RWPE1 (cell line): ENCODE measurements at regions not wholly inside any gene's neighbourhood (a gene's known extent, or its start where the extent isn't known, plus 50 kb on each side); places are given as distances from the start of the nearest gene placed in this dataset.

Experiments used
- CTCF ChIA-PET: fragments of 350-600 bp; sonication (Branson Sonifier 250); formaldehyde crosslinking; extraction: SDS; loops from one replicate; lab custom pipeline; 2021; lab: Yijun Ruan, JAX
- POLR2A ChIA-PET: fragments of 400-600 bp; formaldehyde crosslinking; extraction: SDS; loops from one replicate; lab custom pipeline; 2020; ENCODE audit warnings: antibody characterized with exemption; ENCODE audit not compliant: low non-redundant PET; lab: Yijun Ruan, JAX
- DNase-seq: peaks from one replicate; pipeline ENCODE4 v3.0.0; 2012; ENCODE audit warnings: low spot score
- H3K27ac ChIP-seq: fragments of 450-650 bp; 2 replicates; pipeline ENCODE4 v1.5.1; 2017
- CTCF ChIP-seq: fragments of 450-650 bp; conservative IDR thresholded peaks from 2 replicates; pipeline ENCODE4 v1.5.1; 2017; ENCODE audit warnings: low read depth, mild to moderate bottlenecking

DNA sequence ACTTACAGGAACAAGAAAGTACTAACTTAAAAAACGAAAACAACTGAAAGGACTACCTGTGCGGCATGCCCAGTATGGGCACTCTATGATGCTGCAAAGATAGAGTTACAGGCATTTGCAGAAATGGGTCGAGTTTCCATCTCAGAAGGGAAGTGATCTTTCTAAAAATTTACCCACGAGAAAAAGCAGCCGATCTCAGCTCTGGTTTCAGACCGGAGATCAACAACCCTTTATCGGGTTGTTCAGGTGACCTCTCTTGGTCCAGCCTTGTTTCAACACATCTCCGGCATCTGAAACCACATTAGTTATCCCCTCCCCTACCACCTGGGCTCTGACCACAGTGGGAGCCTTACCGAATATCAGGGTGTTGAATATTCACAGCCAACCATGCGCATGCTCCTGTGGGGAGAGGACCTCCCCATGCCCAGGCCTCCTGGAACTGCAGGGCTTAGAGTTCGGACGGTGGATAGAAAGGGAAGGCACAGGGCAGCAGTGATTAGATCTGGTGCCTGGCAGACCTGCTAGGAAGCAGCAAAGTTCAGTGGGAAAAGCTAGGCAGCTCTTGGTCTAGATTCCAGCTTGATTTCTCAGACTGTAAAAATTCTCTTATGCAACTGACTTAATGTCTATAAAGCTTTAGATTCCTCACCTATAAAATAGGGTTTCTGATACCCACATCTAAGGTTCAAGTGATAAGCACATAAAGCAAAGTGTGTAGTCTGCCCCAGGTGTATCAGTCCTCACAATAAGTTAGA lies 906.0 kb downstream of the VRK1 start:
- no peak overlapping the region for H3K27ac ChIP-seq
- ChIA-PET POLR2A (no interaction called here), CTCF (no interaction called here)
- TF ChIP-seq CTCF, result no peak
- DNase-seq, result no peak

DNA sequence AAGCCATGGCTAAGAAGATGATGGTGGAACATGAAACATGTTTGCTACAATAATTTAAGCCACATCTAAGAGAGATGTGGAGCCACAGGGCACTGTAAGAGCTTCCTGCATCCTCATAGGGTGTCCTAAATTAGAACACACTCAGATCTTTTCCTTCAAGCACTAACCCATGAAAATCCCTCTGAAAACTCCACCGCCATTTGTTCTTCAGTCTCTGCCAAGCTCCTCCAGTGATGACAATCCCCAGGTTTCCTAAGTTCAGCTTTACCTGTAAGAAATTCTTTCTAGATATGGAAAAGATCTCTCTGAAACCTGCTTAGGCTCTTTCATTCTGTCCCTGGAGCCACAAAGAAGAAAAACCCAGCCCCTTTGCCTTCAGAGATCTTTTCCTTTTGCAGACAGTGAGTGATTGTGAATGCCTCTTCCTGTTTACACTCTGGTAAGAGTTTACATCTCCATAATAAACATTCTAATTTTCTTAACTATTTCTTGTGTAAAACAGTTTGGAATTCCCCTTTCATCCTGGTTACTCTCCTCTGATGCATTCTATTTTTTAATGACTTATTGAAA lies 907.2 kb downstream of the VRK1 start:
- ChIA-PET CTCF (no interaction called here), POLR2A (no interaction called here)
- H3K27ac ChIP-seq, result no peak overlapping the region
- no peak for TF ChIP-seq CTCF
- no peak for DNase-seq

DNA sequence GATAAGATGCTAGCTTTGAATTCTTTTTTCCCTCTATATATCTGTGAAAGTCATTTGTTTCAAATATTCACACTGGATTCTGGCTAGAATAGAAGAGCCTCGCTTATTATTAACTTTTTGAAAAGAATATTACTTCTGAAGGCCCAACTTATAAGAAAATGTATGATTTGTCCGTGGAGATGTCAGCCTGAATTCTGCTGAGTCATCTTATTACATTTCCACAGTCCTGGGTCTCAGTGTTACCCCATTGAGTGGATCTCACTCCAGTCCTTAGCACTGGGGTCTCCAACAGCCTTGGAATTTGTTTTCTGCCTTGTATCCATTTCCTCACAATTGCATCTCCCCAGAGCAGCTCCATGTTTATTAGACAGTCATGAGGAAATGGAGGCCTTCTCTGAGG lies 907.9 kb downstream of the VRK1 start:
- no peak for TF ChIP-seq CTCF
- no peak for DNase-seq
- no peak overlapping the region for H3K27ac ChIP-seq
- POLR2A ChIA-PET, result no interaction called here
- CTCF ChIA-PET, result no interaction called here

DNA sequence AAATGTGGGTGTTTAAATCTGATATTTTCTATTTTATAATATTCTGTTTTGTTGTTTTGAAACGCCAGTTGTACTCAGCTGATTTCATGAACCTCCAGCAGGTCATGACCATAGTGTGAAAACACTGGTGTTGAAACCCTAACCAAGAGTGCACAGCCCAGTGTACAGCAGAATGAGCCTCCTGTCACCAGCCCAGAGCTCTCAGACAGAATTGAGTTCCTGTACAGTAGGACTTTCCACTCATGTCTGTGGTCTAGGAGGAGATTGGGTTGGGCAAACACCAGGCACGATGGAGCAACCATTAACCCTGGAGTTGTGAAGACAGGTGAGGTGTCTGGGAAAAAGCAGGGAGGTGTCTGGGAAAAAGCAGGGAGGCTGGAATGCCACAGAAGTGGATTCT lies 908.8 kb downstream of the VRK1 start:
- no peak for DNase-seq
- POLR2A ChIA-PET, result no interaction called here
- CTCF ChIA-PET, result no interaction called here
- no peak for TF ChIP-seq CTCF
- no peak overlapping the region for H3K27ac ChIP-seq

DNA sequence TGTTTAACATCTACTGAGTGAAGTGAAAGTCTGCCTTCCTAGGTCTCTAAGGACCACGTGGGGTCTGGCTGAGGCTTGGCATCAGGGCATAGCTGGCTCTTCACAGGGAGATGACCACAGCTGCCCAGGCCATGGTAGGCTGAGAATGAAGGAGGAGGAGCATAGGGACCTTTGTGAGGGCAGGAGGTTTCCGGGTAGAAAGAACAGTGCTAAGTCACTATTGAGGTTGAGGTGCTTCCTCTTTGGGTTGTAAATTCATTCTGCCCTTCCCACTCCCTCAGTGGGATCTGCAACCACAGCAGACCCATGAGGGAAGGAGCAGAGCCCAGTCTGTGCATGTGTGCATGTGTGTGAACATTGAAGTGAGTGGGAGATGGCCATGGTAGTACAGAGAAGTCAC lies 909.6 kb downstream of the VRK1 start:
- POLR2A ChIA-PET, result no interaction called here
- no peak overlapping the region for H3K27ac ChIP-seq
- no peak for TF ChIP-seq CTCF
- CTCF ChIA-PET, result no interaction called here
- no peak for DNase-seq

DNA sequence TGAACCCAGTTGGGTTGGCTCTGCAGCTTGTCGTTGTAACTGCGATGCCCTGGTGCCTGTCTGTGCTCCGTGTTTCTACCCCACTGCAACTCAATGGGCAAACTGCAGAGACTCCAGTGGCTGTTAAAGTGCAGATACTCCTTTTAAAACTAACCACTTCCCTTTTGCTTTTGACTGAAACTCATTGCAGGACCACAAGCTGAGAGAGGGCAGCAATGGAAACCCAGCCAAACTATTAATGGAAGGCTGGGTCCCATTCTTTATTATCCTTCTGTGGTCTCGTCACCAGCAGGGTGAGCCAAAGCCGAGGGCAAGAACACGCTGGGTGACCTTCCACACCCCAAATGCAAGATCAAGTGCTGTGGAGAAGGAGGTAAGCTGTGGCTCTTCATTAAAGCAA lies 910.4 kb downstream of the VRK1 start:
- ChIA-PET POLR2A (no interaction called here), CTCF (no interaction called here)
- DNase-seq, result no peak

More for the DNA sequence above, 910.4 kb downstream of the VRK1 start:
- H3K27ac ChIP-seq, result no peak overlapping the region
- no peak for TF ChIP-seq CTCF
